Muscle layer of duodenum (tissue), 2 donors: ENCODE measurements at regions not wholly inside any gene's neighbourhood (a gene's known extent, or its start where the extent isn't known, plus 50 kb on each side); places are given as distances from the start of the nearest gene placed in this dataset.

ENCODE experiments used
- H3K27ac ChIP-seq: one replicate; pipeline ENCODE4 v1.7.0; 2013; ENCODE audit warnings: mild to moderate bottlenecking, low read length
- H3K27me3 ChIP-seq: one replicate; pipeline ENCODE4 v1.7.0; 2013; ENCODE audit warnings: low read depth, mild to moderate bottlenecking, control low read depth, low read length
- H3K36me3 ChIP-seq, 2 donors: one replicate each; pipeline ENCODE4 v1.7.0; 2013; ENCODE audit warnings: low read length in 2 of 2, control low read depth in 1 of 2, mild to moderate bottlenecking in 1 of 2; ENCODE audit not compliant: insufficient read depth in 2 of 2, control insufficient read depth in 1 of 2
- H3K4me1 ChIP-seq, 2 donors: one replicate each; pipeline ENCODE4 v1.7.0; 2013; ENCODE audit warnings: low read length in 2 of 2, mild to moderate bottlenecking in 2 of 2, control low read depth in 1 of 2, moderate library complexity in 1 of 2; ENCODE audit not compliant: insufficient read depth in 2 of 2, control insufficient read depth in 1 of 2
- H3K4me3 ChIP-seq, 2 donors: one replicate each; pipeline ENCODE4 v1.7.0; 2013; ENCODE audit warnings: low read length in 2 of 2, low read depth in 1 of 2, mild to moderate bottlenecking in 1 of 2
- H3K9me3 ChIP-seq, 2 donors: one replicate each; pipeline ENCODE4 v1.7.0; 2013; ENCODE audit warnings: low read length in 2 of 2, control low read depth in 1 of 2, mild to moderate bottlenecking in 1 of 2; ENCODE audit not compliant: control insufficient read depth in 1 of 2
- donor health status: healthy.

- no peaks in the 10 kb centered on the region for H3K36me3 ChIP-seq
- H3K27ac ChIP-seq = no peak overlapping the region
- H3K27me3 ChIP-seq = no peaks in the 10 kb centered on the region
- H3K9me3 ChIP-seq = no peaks in the 10 kb centered on the region
- no peaks in the 10 kb centered on the region for H3K4me1 ChIP-seq
- no peak overlapping the region for H3K4me3 ChIP-seq
These were observed 330.3 kb downstream of the ZNF326 start for GRCh38 chr1:90325168-90325567.

GRCh38 chr1:90322186-90322585, 327.3 kb downstream of the ZNF326 start:
- no peaks in the 10 kb centered on the region for H3K27me3 ChIP-seq
- H3K36me3 ChIP-seq = no peaks in the 10 kb centered on the region
- no peak overlapping the region for H3K27ac ChIP-seq
- no peaks in the 10 kb centered on the region for H3K4me1 ChIP-seq
- no peak overlapping the region for H3K4me3 ChIP-seq
- H3K9me3 ChIP-seq = no peaks in the 10 kb centered on the region

- Histone ChIP-seq H3K4me3 (no peak overlapping the region), H3K9me3 (no peaks in the 10 kb centered on the region), H3K27me3 (no peaks in the 10 kb centered on the region), H3K36me3 (no peaks in the 10 kb centered on the region), H3K4me1 (no peaks in the 10 kb centered on the region), H3K27ac (no peak overlapping the region)
These were observed 325.0 kb downstream of the ZNF326 start for GRCh38 chr1:90319918-90320317.

GRCh38 chr1:90318431-90318830, 323.5 kb downstream of the ZNF326 start:
- Histone ChIP-seq H3K36me3 (no peaks in the 10 kb centered on the region), H3K4me3 (no peak overlapping the region), H3K4me1 (no peaks in the 10 kb centered on the region), H3K9me3 (no peaks in the 10 kb centered on the region), H3K27me3 (no peaks in the 10 kb centered on the region), H3K27ac (no peak overlapping the region)

- H3K36me3 ChIP-seq = no peaks in the 10 kb centered on the region
- H3K9me3 ChIP-seq = no peaks in the 10 kb centered on the region
- no peak overlapping the region for H3K27ac ChIP-seq
- no peak overlapping the region for H3K4me3 ChIP-seq
- H3K4me1 ChIP-seq = no peaks in the 10 kb centered on the region
- no peaks in the 10 kb centered on the region for H3K27me3 ChIP-seq
These were observed 322.7 kb downstream of the ZNF326 start for GRCh38 chr1:90317628-90318027.

GRCh38 chr1:90314533-90314932, 319.6 kb downstream of the ZNF326 start:
- H3K27ac ChIP-seq = no peak overlapping the region
- H3K4me1 ChIP-seq = no peaks in the 10 kb centered on the region
- H3K4me3 ChIP-seq = no peak overlapping the region
- no peaks in the 10 kb centered on the region for H3K9me3 ChIP-seq
- no peaks in the 10 kb centered on the region for H3K36me3 ChIP-seq
- no peaks in the 10 kb centered on the region for H3K27me3 ChIP-seq

GRCh38 chr1:90313778-90314177, 318.9 kb downstream of the ZNF326 start:
- Histone ChIP-seq H3K36me3 (no peaks in the 10 kb centered on the region), H3K4me1 (no peaks in the 10 kb centered on the region), H3K4me3 (no peak overlapping the region), H3K27me3 (no peaks in the 10 kb centered on the region), H3K27ac (no peak overlapping the region), H3K9me3 (no peaks in the 10 kb centered on the region)

GRCh38 chr1:90309806-90310205, 314.9 kb downstream of the ZNF326 start:
- no peak overlapping the region for H3K4me3 ChIP-seq
- H3K9me3 ChIP-seq = peaks cover 0 to 4% of the 10 kb centered on the region in 2 donors
- no peaks in the 10 kb centered on the region for H3K27me3 ChIP-seq
- H3K36me3 ChIP-seq = no peaks in the 10 kb centered on the region
- H3K27ac ChIP-seq = no peak overlapping the region
- H3K4me1 ChIP-seq = no peaks in the 10 kb centered on the region

GRCh38 chr1:90308421-90308820, 313.5 kb downstream of the ZNF326 start:
- Histone ChIP-seq H3K27ac (no peak overlapping the region), H3K36me3 (no peaks in the 10 kb centered on the region), H3K27me3 (no peaks in the 10 kb centered on the region), H3K4me1 (no peaks in the 10 kb centered on the region), H3K9me3 (peaks cover 0 to 4% of the 10 kb centered on the region in 2 donors), H3K4me3 (no peak overlapping the region)

GRCh38 chr1:90305577-90305976, 310.7 kb downstream of the ZNF326 start:
- H3K27me3 ChIP-seq = no peaks in the 10 kb centered on the region
- H3K9me3 ChIP-seq = peaks cover 0 to 4% of the 10 kb centered on the region in 2 donors
- no peak overlapping the region for H3K4me3 ChIP-seq

GRCh38 chr1:90296327-90296726, 301.4 kb downstream of the ZNF326 start:
- no peaks in the 10 kb centered on the region for H3K27me3 ChIP-seq
- H3K4me3 ChIP-seq = no peak overlapping the region
- H3K27ac ChIP-seq = no peak overlapping the region
- H3K4me1 ChIP-seq = no peaks in the 10 kb centered on the region
- no peaks in the 10 kb centered on the region for H3K36me3 ChIP-seq
- H3K9me3 ChIP-seq = no peaks in the 10 kb centered on the region

More at GRCh38 chr1:90305577-90305976, 310.7 kb downstream of the ZNF326 start:
- Histone ChIP-seq H3K27ac (no peak overlapping the region), H3K36me3 (no peaks in the 10 kb centered on the region), H3K4me1 (no peaks in the 10 kb centered on the region)

GRCh38 chr1:90295534-90295933, 300.6 kb downstream of the ZNF326 start:
- Histone ChIP-seq H3K4me3 (no peak overlapping the region), H3K9me3 (no peaks in the 10 kb centered on the region), H3K27ac (no peak overlapping the region), H3K36me3 (no peaks in the 10 kb centered on the region), H3K4me1 (no peaks in the 10 kb centered on the region), H3K27me3 (no peaks in the 10 kb centered on the region)
